ENCODE measurements at regions not wholly inside any gene's neighbourhood (a gene's known extent, or its start where the extent isn't known, plus 50 kb on each side); places are given as distances from the start of the nearest gene placed in this dataset.

DNA sequence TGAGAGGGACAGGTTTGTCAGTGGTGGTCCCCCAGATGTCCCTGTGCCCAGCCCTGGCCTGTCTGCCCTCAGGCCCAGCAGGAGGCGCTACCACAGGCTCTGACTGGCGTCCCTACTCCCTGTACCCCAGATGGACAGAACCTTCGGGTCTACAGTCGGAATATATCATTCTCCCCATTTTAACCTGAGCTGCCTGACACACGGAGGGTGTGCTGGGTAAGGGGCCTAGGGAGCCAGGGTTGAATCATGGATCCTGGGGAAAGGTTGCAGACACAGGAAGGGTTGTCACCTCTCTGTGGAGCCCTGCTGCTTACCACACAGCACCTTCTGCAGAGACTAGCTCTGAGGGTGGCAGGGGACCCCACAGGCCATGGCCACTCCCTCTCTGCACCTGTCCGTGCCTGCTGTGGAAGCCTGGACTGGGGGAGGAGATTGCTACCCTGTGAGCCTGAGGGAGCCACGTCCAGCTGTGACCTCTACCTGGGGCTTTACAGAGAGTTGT lies 162.2 kb upstream of the ZNF267 start:
- POLR2A ChIA-PET: no interaction called here
- CTCF ChIA-PET: no interaction called here
- DNase-seq (ENCODE audit: extremely low spot score): no peak
- no peak for TF ChIP-seq L3MBTL2 (conservative IDR thresholded peaks at IDR 0.05)
- TF ChIP-seq LEF1 (IDR thresholded peaks at IDR 0.05; ENCODE audit: borderline replicate concordance): no peak
- TF ChIP-seq SP1 (IDR thresholded peaks at IDR 0.05): no peak
- TF ChIP-seq ARNT (IDR thresholded peaks at IDR 0.05): no peak
- TF ChIP-seq BHLHE40 (IDR thresholded peaks at IDR 0.05; ENCODE audit: borderline replicate concordance): no peak
- no peak for TF ChIP-seq FOXM1 (IDR thresholded peaks at IDR 0.05; ENCODE audit: borderline replicate concordance)
- TF ChIP-seq, protein P1, sequence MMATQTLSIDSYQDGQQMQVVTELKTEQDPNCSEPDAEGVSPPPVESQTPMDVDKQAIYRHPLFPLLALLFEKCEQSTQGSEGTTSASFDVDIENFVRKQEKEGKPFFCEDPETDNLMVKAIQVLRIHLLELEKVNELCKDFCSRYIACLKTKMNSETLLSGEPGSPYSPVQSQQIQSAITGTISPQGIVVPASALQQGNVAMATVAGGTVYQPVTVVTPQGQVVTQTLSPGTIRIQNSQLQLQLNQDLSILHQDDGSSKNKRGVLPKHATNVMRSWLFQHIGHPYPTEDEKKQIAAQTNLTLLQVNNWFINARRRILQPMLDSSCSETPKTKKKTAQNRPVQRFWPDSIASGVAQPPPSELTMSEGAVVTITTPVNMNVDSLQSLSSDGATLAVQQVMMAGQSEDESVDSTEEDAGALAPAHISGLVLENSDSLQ (IDR thresholded peaks at IDR 0.05): no peak
- TF ChIP-seq ELF4 (IDR thresholded peaks at IDR 0.05): no peak
- no peak for TF ChIP-seq CTBP1 (IDR thresholded peaks at IDR 0.05; ENCODE audit: borderline replicate concordance)

DNA sequence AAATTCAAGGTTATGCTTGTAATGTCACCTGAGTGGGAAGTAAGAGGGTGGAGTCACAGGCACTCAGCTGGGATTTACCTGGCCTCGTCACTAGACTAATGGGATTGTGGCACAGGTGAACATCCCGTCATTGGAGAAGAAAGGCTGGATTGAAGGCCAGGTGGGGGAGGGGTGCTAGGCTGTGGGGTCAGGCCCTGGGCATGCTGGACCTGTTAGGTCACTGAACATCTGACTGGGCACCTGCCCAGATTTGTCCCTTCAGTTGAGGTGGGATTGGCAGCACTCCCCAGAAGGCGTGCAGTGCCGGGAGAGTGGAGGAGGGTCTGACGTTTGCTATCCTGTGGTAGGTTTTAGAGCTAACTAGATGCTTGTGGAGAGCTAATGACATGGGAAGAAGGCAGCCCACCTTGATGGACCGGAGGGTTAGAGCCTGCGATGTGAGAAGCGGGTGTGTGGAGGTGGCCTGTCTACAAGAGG lies 161.5 kb upstream of the ZNF267 start:
- POLR2A ChIA-PET: interaction anchor here (1.0 to 2.1 kb wide), 2 partner anchors 9 to 237 kb away, joined by 3 to 14 read pairs; no protein-coding TSS in a partner anchor
- no peak for DNase-seq (ENCODE audit: extremely low spot score)
- no peak for TF ChIP-seq SUZ12 (IDR thresholded peaks at IDR 0.05)
- TF ChIP-seq, protein P1 (IDR thresholded peaks at IDR 0.05): no peak
- no peak for TF ChIP-seq CTBP1 (IDR thresholded peaks at IDR 0.05; ENCODE audit: borderline replicate concordance)
- TF ChIP-seq FOXM1 (IDR thresholded peaks at IDR 0.05; ENCODE audit: borderline replicate concordance): no peak
- no peak for TF ChIP-seq FOXA1 (IDR thresholded peaks at IDR 0.05)
- TF ChIP-seq BHLHE40 (IDR thresholded peaks at IDR 0.05; ENCODE audit: borderline replicate concordance): no peak
- TF ChIP-seq NFRKB (IDR thresholded peaks at IDR 0.05): no peak
- no peak for TF ChIP-seq FOXK2 (IDR thresholded peaks at IDR 0.05)
- TF ChIP-seq SP1 (IDR thresholded peaks at IDR 0.05): no peak
- no peak for TF ChIP-seq LEF1 (IDR thresholded peaks at IDR 0.05; ENCODE audit: borderline replicate concordance)

DNA sequence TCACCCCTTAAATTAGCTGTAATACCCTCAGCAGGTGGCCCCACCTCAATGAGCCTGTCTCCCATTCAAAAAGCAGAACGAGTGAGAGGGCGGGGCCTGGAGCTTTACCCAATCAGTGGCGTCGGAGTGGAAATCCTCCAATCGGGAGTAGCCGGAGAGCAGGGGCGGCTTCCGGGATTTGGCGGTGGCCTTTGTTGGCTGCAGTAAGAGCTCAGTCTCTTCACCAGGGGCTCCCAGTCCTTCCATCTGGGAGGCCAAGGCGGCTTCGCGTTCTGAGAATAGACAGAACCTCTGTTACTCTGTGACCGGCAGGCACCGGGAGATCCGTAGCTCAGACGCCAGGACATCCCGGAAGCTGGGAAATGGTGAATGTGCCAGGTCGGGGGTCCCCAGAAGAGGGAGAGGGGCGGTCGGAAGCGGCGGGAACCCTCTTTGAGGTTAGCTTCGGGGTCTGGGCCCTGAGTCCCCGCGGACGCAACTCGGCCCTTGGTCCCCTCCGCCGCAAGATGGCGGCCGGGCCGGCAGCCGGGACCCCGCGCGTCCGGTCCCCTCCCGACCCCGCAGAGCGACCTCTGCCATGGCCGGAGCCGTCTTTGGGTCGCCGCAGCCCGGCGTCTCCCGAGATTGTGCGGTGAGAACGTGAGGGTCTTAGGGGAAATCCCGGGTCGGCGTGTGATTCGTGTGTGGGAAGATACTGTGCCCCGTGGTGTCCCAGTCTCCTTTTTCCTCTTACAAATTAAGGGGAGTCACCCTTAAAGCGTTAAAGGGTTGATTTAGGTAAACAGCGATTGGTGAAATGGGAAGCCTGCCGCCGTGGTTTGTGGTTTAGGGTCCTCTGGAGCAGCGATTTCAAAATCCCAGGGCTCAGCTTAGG lies 160.3 kb upstream of the ZNF267 start:
- TF ChIP-seq ELF4 (IDR thresholded peaks at IDR 0.05) (peak; percentile 89), FOXK2 (IDR thresholded peaks at IDR 0.05) (no peak)
- TF ChIP-seq, protein P1 (IDR thresholded peaks at IDR 0.05): no peak
- ChIA-PET POLR2A (interaction anchor here (0.6 to 2.1 kb wide), 12 partner anchors 8 to 534 kb away, joined by 3 to 14 read pairs (median 5); partner anchors contain the start of genes ARMC5, FUS, RUSF1 and ZNF267), CTCF (interaction anchor here (0.6 kb wide), 1 partner anchor 902 kb away, joined by 7 read pairs; no protein-coding TSS in a partner anchor)
- peak; percentile 88 for DNase-seq (ENCODE audit: extremely low spot score)

More for the DNA sequence above, 161.5 kb upstream of the ZNF267 start:
- CTCF ChIA-PET: no interaction called here

DNA sequence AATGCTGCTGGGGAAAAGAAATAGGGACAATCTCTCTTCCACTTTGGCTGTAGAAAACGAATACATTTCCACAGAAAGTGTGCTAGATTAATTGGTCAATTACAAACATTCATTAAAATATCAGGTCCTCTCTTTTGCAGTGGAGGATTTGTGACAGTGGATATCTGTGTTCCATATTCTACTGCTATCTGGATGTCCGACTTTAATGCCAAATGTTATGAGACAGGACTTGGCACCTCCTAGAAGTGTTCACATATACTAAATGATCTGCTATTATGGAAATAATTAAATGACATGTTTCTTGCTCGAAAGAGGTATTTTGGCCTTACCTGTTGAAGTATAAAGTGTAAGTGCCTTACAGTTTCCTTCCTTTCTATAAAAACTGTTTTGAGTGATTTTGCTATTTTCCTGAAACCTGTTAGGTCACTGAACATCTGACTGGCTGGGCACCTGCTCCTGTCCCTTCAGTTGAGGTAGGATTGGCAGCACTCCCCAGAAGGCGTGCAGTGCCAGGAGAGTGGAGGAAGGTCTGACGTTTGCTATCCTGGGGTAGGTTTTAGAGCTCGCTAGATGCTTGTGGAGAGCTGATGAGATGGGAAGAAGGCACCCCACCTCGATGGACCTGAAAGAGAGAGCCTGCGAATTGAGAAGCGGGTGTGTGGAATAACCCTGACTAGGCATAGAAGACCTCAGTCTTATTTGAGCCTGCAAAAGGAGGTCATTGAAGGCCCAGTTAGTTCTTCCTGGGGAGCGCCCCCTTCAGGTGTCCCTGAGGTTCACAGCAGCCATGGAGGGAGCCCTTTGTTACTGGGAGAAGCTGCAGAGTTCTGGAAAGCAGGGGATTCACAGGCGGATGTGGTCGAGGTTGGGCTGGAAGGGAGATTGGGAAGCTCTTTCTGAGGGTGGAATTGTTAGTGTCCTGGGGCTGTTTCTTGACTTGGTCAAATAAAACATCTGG lies 159.4 kb upstream of the ZNF267 start:
- POLR2A ChIA-PET: interaction anchor here (1.2 to 2.1 kb wide), 3 partner anchors 11 to 254 kb away, joined by 5 to 14 read pairs (median 5); partner anchors contain the start of gene RUSF1
- TF ChIP-seq LEF1 (IDR thresholded peaks at IDR 0.05; ENCODE audit: borderline replicate concordance): no peak

DNA sequence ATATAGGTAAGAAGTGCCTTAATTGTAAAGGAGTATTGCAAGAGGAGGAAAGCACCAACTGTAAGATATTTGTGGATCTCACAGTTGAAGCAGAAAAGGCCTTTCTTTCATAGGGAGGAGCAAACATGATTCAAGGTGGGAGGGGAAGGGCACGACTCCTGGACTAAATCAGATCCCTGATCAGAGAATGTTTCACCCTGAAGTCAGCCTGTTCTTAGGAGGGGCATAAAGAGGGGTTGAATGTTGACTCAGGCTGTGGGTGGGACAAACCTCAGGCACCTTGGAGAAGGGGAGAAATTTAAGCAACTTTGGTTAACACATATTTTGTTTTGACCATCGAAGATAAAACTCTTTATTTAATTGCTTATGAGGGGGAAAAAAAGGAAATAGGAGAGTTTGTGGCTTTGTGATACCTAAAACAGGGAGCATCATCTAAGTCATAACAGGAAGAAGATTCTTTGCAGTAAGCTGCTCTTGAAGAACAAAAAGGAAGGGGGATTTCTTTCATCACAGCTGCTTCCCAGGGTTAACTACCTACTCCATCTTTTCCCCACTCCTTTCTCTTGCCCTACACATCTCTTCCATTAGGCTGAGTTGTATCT lies 158.6 kb upstream of the ZNF267 start:
- ChIA-PET POLR2A (no interaction called here), CTCF (interaction anchor here (0.5 to 0.8 kb wide), 3 partner anchors 14 to 208 kb away, joined by 3 to 5 read pairs (median 3); no protein-coding TSS in a partner anchor)
- no peak for DNase-seq (ENCODE audit: extremely low spot score)
- TF ChIP-seq FOXK2 (IDR thresholded peaks at IDR 0.05) (no peak), ZNF384 (IDR thresholded peaks at IDR 0.05) (no peak), SUZ12 (IDR thresholded peaks at IDR 0.05) (no peak), HDGF (IDR thresholded peaks at IDR 0.05; ENCODE audit: borderline replicate concordance) (no peak), BHLHE40 (IDR thresholded peaks at IDR 0.05; ENCODE audit: borderline replicate concordance) (no peak), TARDBP (IDR thresholded peaks at IDR 0.05) (no peak), ELF4 (IDR thresholded peaks at IDR 0.05) (no peak), FOXM1 (IDR thresholded peaks at IDR 0.05; ENCODE audit: borderline replicate concordance) (no peak), ARNT (IDR thresholded peaks at IDR 0.05) (no peak), LEF1 (IDR thresholded peaks at IDR 0.05; ENCODE audit: borderline replicate concordance) (no peak), L3MBTL2 (conservative IDR thresholded peaks at IDR 0.05) (no peak), CTBP1 (IDR thresholded peaks at IDR 0.05; ENCODE audit: borderline replicate concordance) (no peak), NFRKB (IDR thresholded peaks at IDR 0.05) (no peak), FOXA1 (IDR thresholded peaks at IDR 0.05) (no peak), SP1 (IDR thresholded peaks at IDR 0.05) (no peak)
- TF ChIP-seq, protein P1 (IDR thresholded peaks at IDR 0.05): no peak

More for the DNA sequence above, 159.4 kb upstream of the ZNF267 start:
- CTCF ChIA-PET: interaction anchor here (0.5 to 0.8 kb wide), 3 partner anchors 15 to 207 kb away, joined by 3 to 5 read pairs (median 3); no protein-coding TSS in a partner anchor
- DNase-seq (ENCODE audit: extremely low spot score): peak; percentile 26
